ENCODE measurements at regions not wholly inside any gene's neighbourhood (a gene's known extent, or its start where the extent isn't known, plus 50 kb on each side); places are given as distances from the start of the nearest gene placed in this dataset.

- peaks cover 0 to 15% (median 0%) of the 10 kb centered on the region in 3 donors for H3K4me1 ChIP-seq
- H3K27ac ChIP-seq: no peak overlapping the region
- TF ChIP-seq, protein P1, sequence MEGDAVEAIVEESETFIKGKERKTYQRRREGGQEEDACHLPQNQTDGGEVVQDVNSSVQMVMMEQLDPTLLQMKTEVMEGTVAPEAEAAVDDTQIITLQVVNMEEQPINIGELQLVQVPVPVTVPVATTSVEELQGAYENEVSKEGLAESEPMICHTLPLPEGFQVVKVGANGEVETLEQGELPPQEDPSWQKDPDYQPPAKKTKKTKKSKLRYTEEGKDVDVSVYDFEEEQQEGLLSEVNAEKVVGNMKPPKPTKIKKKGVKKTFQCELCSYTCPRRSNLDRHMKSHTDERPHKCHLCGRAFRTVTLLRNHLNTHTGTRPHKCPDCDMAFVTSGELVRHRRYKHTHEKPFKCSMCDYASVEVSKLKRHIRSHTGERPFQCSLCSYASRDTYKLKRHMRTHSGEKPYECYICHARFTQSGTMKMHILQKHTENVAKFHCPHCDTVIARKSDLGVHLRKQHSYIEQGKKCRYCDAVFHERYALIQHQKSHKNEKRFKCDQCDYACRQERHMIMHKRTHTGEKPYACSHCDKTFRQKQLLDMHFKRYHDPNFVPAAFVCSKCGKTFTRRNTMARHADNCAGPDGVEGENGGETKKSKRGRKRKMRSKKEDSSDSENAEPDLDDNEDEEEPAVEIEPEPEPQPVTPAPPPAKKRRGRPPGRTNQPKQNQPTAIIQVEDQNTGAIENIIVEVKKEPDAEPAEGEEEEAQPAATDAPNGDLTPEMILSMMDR (IDR thresholded peaks at IDR 0.05): no peak
- no peak for TF ChIP-seq POLR2A (IDR thresholded peaks at IDR 0.05)
- no peak for TF ChIP-seq EP300 (IDR thresholded peaks at IDR 0.05)
- TF ChIP-seq POLR2AphosphoS5 (IDR thresholded peaks at IDR 0.05): no peak
- H3K9me3 ChIP-seq: no peaks in the 10 kb centered on the region
- ATAC-seq: no peak
- H3K4me3 ChIP-seq: no peak overlapping the region
- no peaks in the 10 kb centered on the region for H3K27me3 ChIP-seq
- H3K36me3 ChIP-seq: no peaks in the 10 kb centered on the region
Measured at GRCh38 chr2:147523415-147523814, 321.4 kb upstream of the ACVR2A start.

GRCh38 chr2:147521936-147522335, 322.9 kb upstream of the ACVR2A start:
- WGBS, 2 donors (ENCODE audit: low coverage in 1 of 2): 87 to 93% methylated on average over 3 of the region's 3 CpGs
- Histone ChIP-seq H3K4me1 (peaks cover 0 to 15% (median 0%) of the 10 kb centered on the region in 3 donors), H3K27me3 (no peaks in the 10 kb centered on the region), H3K36me3 (no peaks in the 10 kb centered on the region), H3K27ac (no peak overlapping the region), H3K9me3 (no peaks in the 10 kb centered on the region), H3K4me3 (no peak overlapping the region)
- TF ChIP-seq POLR2AphosphoS5 (IDR thresholded peaks at IDR 0.05) (no peak), EP300 (IDR thresholded peaks at IDR 0.05) (no peak), POLR2A (IDR thresholded peaks at IDR 0.05) (no peak)
- TF ChIP-seq, protein P1 (IDR thresholded peaks at IDR 0.05): no peak
- no peak for ATAC-seq

DNA sequence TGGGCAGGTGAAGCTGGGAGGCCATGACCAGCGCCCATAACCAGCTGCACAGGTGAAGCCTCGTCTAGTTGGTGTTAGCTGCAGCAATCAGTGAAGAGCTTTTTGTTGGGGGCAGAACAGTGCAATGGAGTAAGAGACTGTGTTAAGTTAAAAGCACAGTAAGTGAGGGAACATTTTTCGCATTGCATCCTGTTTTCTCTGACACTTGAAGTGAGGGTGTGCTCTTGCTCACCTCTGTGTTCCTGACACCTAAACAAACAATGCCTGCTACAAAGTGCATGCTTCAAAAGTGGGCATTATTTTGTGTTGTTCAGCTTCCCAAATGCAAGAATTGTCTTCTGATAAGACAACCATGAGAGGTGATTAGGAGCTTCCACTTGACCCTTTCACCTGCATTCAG, 324.0 kb upstream of the ACVR2A start:
- Histone ChIP-seq H3K27me3 (no peaks in the 10 kb centered on the region), H3K27ac (no peak overlapping the region), H3K4me1 (peaks cover 0 to 8% (median 0%) of the 10 kb centered on the region in 3 donors), H3K36me3 (no peaks in the 10 kb centered on the region), H3K4me3 (no peak overlapping the region), H3K9me3 (no peaks in the 10 kb centered on the region)
- TF ChIP-seq POLR2AphosphoS5 (IDR thresholded peaks at IDR 0.05) (no peak), EP300 (IDR thresholded peaks at IDR 0.05) (no peak), POLR2A (IDR thresholded peaks at IDR 0.05) (no peak)
- TF ChIP-seq, protein P1 (IDR thresholded peaks at IDR 0.05): no peak
- no peak for ATAC-seq
- 92 to 97% methylated on average over 3 of the region's 3 CpGs for WGBS, 2 donors (ENCODE audit: low coverage in 1 of 2)

DNA sequence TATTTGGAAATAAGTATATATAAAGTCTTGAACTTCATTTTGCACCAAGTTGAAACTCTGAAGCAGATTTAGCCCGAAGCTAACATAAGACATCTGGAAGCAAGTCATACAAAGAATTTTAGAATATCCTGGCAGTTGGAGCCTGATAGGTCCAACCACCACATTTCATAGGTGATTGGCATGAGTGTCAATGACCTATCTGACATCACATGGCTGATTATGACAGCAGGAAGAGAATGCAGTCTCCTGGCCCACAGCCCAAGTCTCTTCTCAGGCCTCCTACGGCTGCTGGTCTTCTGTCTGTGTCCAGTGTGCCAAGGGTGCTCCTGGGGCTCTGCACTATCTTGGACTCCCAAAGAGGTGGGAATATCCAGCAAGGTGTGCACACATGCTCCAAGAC, 325.7 kb upstream of the ACVR2A start:
- WGBS, 2 donors (ENCODE audit: low coverage in 1 of 2): 33 to 75% methylated on average over 1 to 2 of the region's 2 CpGs
- no peak for ATAC-seq
- no peak for TF ChIP-seq POLR2A (IDR thresholded peaks at IDR 0.05)
- no peak for TF ChIP-seq EP300 (IDR thresholded peaks at IDR 0.05)
- no peak for TF ChIP-seq POLR2AphosphoS5 (IDR thresholded peaks at IDR 0.05)
- TF ChIP-seq, protein P1 (IDR thresholded peaks at IDR 0.05): no peak

DNA sequence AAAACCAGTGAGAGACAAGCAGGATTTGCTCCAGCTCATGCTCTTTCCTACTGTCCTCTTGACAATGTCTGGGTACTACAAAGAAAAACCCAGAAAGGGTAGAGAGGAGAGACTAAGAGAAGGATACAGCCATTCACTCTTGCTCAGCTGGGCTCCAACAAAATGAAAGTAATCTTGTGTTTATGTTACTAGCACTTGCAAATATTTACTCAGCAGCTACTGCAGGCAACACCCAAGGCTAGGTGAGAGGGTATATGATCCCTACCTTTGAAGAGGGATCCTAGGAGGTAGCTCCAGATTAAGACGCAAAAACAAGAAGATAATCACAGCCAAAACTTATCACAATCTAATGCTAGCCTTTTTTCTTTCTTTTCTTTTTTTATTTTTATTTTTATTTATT, 329.6 kb upstream of the ACVR2A start:
- TF ChIP-seq, protein P1 (IDR thresholded peaks at IDR 0.05): no peak
- TF ChIP-seq POLR2AphosphoS5 (IDR thresholded peaks at IDR 0.05) (no peak), EP300 (IDR thresholded peaks at IDR 0.05) (no peak), POLR2A (IDR thresholded peaks at IDR 0.05) (no peak)
- Histone ChIP-seq H3K4me1 (peaks cover 0 to 5% (median 0%) of the 10 kb centered on the region in 3 donors), H3K9me3 (no peaks in the 10 kb centered on the region), H3K27ac (no peak overlapping the region), H3K27me3 (no peaks in the 10 kb centered on the region), H3K36me3 (no peaks in the 10 kb centered on the region), H3K4me3 (no peak overlapping the region)
- 92% methylated on average over 1 of the region's 1 CpG; no CpG with 5 or more reads in 1 of the 2 donors for WGBS, 2 donors (ENCODE audit: low coverage in 1 of 2)
- ATAC-seq: no peak

More for the DNA sequence above, 325.7 kb upstream of the ACVR2A start:
- H3K4me1 ChIP-seq: no peaks in the 10 kb centered on the region
- no peaks in the 10 kb centered on the region for H3K27me3 ChIP-seq
- no peaks in the 10 kb centered on the region for H3K36me3 ChIP-seq
- H3K4me3 ChIP-seq: no peak overlapping the region
- no peaks in the 10 kb centered on the region for H3K9me3 ChIP-seq
- H3K27ac ChIP-seq: no peak overlapping the region
